Trophoblast cell (in vitro differentiated cells and primary cell): ENCODE measurements at regions not wholly inside any gene's neighbourhood (a gene's known extent, or its start where the extent isn't known, plus 50 kb on each side); places are given as distances from the start of the nearest gene placed in this dataset.
A peak's percentile ranks its signal among the peaks of the same experiment; 100 is the strongest.

Source experiments
- DNase-seq, 2 donors: peaks; one replicate each; pipeline ENCODE4 v3.0.0-alpha.2; 2016
- H2AFZ ChIP-seq: 2 replicates; pipeline ENCODE4 v1.6.1; 2013; ENCODE audit warnings: low read length, moderate library complexity, mild to moderate bottlenecking; ENCODE audit not compliant: insufficient read depth, poor library complexity
- H2AK5ac ChIP-seq: 2 replicates; pipeline ENCODE4 v1.6.1; 2013; ENCODE audit warnings: mild to moderate bottlenecking, low read length
- H2BK120ac ChIP-seq: 2 replicates; pipeline ENCODE4 v1.6.1; 2013; ENCODE audit warnings: low read length, mild to moderate bottlenecking, moderate library complexity; ENCODE audit not compliant: insufficient read depth, poor library complexity
- H2BK12ac ChIP-seq: 2 replicates; pipeline ENCODE4 v1.6.1; 2013; ENCODE audit warnings: mild to moderate bottlenecking, low read length, moderate library complexity
- H2BK5ac ChIP-seq: 2 replicates; pipeline ENCODE4 v1.6.1; 2013; ENCODE audit warnings: low read length, low read depth, moderate library complexity, mild to moderate bottlenecking; ENCODE audit not compliant: poor library complexity
- H3K14ac ChIP-seq: 2 replicates; pipeline ENCODE4 v1.6.1; 2013; ENCODE audit warnings: mild to moderate bottlenecking, low read length
- H3K18ac ChIP-seq: 2 replicates; pipeline ENCODE4 v1.6.1; 2013; ENCODE audit warnings: mild to moderate bottlenecking, low read length
- H3K23ac ChIP-seq: 2 replicates; pipeline ENCODE4 v1.6.1; 2013; ENCODE audit warnings: low read length
- H3K27ac ChIP-seq: 2 replicates; pipeline ENCODE4 v1.5.1; 2013; ENCODE audit warnings: low read depth, mild to moderate bottlenecking, inconsistent platforms, low read length, moderate library complexity
- H3K27me3 ChIP-seq: 2 replicates; pipeline ENCODE4 v1.6.1; 2013; ENCODE audit warnings: inconsistent platforms, mild to moderate bottlenecking, low read length, moderate library complexity; ENCODE audit not compliant: insufficient read depth
- H3K36me3 ChIP-seq, 2 experiments: 1 replicate in 1 of 2; 2 replicates in 1 of 2; pipeline ENCODE4 v1.6.1; 2013; ENCODE audit warnings: low read length in 2 of 2, mild to moderate bottlenecking in 2 of 2, moderate library complexity in 1 of 2; ENCODE audit not compliant: insufficient read depth in 2 of 2, control insufficient read depth in 1 of 2
- H3K4ac ChIP-seq: 2 replicates; pipeline ENCODE4 v1.6.1; 2013; ENCODE audit warnings: low read depth, mild to moderate bottlenecking, low read length, moderate library complexity
- H3K4me1 ChIP-seq, 2 experiments: 1 replicate in 1 of 2; 2 replicates in 1 of 2; pipeline ENCODE4 v1.6.1; 2013; ENCODE audit warnings: low read length in 2 of 2, mild to moderate bottlenecking in 2 of 2, moderate library complexity in 1 of 2; ENCODE audit not compliant: insufficient read depth in 2 of 2, control insufficient read depth in 1 of 2
- H3K4me2 ChIP-seq: 2 replicates; pipeline ENCODE4 v1.6.1; 2013; ENCODE audit warnings: inconsistent platforms, mild to moderate bottlenecking, low read length, moderate library complexity
- H3K4me3 ChIP-seq: 2 replicates; pipeline ENCODE4 v1.5.1; 2013; ENCODE audit warnings: mild to moderate bottlenecking, low read depth, low read length, inconsistent platforms
- H3K79me1 ChIP-seq: one replicate; pipeline ENCODE4 v1.6.1; 2013; ENCODE audit warnings: low read length
- H3K79me2 ChIP-seq: 2 replicates; pipeline ENCODE4 v1.6.1; 2013; ENCODE audit warnings: low read length, mild to moderate bottlenecking; ENCODE audit not compliant: control insufficient read depth, insufficient read depth, poor library complexity
- H3K9ac ChIP-seq: 2 replicates; pipeline ENCODE4 v1.6.1; 2013; ENCODE audit warnings: mild to moderate bottlenecking, low read length
- H3K9me3 ChIP-seq: 2 replicates; pipeline ENCODE4 v1.6.1; 2013; ENCODE audit warnings: low read depth, mild to moderate bottlenecking, control low read depth, inconsistent platforms, low read length; ENCODE audit not compliant: insufficient read depth
- H4K12ac ChIP-seq: 2 replicates; pipeline ENCODE4 v1.6.1; 2013; ENCODE audit warnings: low read depth, mild to moderate bottlenecking, low read length, moderate library complexity
- H4K8ac ChIP-seq: 2 replicates; pipeline ENCODE4 v1.6.1; 2013; ENCODE audit warnings: low read depth, mild to moderate bottlenecking, low read length, moderate library complexity
- H4K91ac ChIP-seq: one replicate; pipeline ENCODE4 v1.6.1; 2013; ENCODE audit warnings: low read depth, mild to moderate bottlenecking, low read length, moderate library complexity
- WGBS: extraction: QIAGEN DNeasy Blood & Tissue Kit; methylation state at CpG from one replicate; pipeline ENCODE4 v1.1.7; 2013; ENCODE audit warnings: missing lambda C conversion rate; ENCODE audit not compliant: insufficient read length, insufficient coverage; ENCODE audit errors: extremely low coverage; 5-methylcytosine and 5-hydroxymethylcytosine counted together

- no peak overlapping the region for H3K4me2 ChIP-seq
- no peak overlapping the region for H3K4me3 ChIP-seq
- no peaks in the 10 kb centered on the region for H3K27me3 ChIP-seq
- H3K9ac ChIP-seq = no peak overlapping the region
- no peak overlapping the region for H2AK5ac ChIP-seq
- no peak overlapping the region for H3K18ac ChIP-seq
- H3K79me2 ChIP-seq = no peaks in the 10 kb centered on the region
- H2BK120ac ChIP-seq = no peak overlapping the region
- no peak overlapping the region for H4K8ac ChIP-seq
- peak; percentile 12 to 41 for DNase-seq
- no peak overlapping the region for H3K27ac ChIP-seq
- H4K91ac ChIP-seq = no peak overlapping the region
- no CpG with 5 or more reads among the region's 4 CpGs for WGBS
- no peak overlapping the region for H3K4ac ChIP-seq
- peaks cover 0 to 2% of the 10 kb centered on the region in 2 experiments for H3K4me1 ChIP-seq
- H3K79me1 ChIP-seq = peaks cover 17% of the 10 kb centered on the region
- H3K36me3 ChIP-seq = no peaks in the 10 kb centered on the region
- no peak overlapping the region for H2AFZ ChIP-seq
- H3K23ac ChIP-seq = no peak overlapping the region
- H3K14ac ChIP-seq = no peak overlapping the region
- H3K9me3 ChIP-seq = no peaks in the 10 kb centered on the region
- H2BK5ac ChIP-seq = no peak overlapping the region
- no peak overlapping the region for H4K12ac ChIP-seq
- no peak overlapping the region for H2BK12ac ChIP-seq
Observed at GRCh38 chr12:89949457-89950195, 241.0 kb upstream of the ATP2B1 start.

- Histone ChIP-seq H3K23ac (no peak overlapping the region), H3K18ac (no peak overlapping the region), H2AFZ (no peak overlapping the region), H3K36me3 (no peaks in the 10 kb centered on the region), H3K4ac (no peak overlapping the region), H2BK5ac (no peak overlapping the region), H3K27ac (peak overlapping the region; percentile 78), H4K12ac (no peak overlapping the region), H3K9me3 (no peaks in the 10 kb centered on the region), H3K27me3 (no peaks in the 10 kb centered on the region), H2BK12ac (no peak overlapping the region), H3K79me2 (no peaks in the 10 kb centered on the region), H3K4me2 (no peak overlapping the region), H3K79me1 (peaks cover 17% of the 10 kb centered on the region), H3K4me1 (peaks cover 0 to 2% of the 10 kb centered on the region in 2 experiments), H3K4me3 (no peak overlapping the region), H3K9ac (no peak overlapping the region), H3K14ac (no peak overlapping the region), H4K8ac (no peak overlapping the region), H2AK5ac (no peak overlapping the region), H2BK120ac (no peak overlapping the region), H4K91ac (no peak overlapping the region)
- no CpG with 5 or more reads among the region's 1 CpG for WGBS
- no peak for DNase-seq
Observed at GRCh38 chr12:89948271-89949175, 239.9 kb upstream of the ATP2B1 start.

- peak; percentile 10 to 83 for DNase-seq
- Histone ChIP-seq H3K27ac (peak overlapping the region; percentile 78), H3K79me1 (peaks cover 16% of the 10 kb centered on the region), H4K12ac (no peak overlapping the region), H3K4me3 (no peak overlapping the region), H3K4me2 (no peak overlapping the region), H3K4me1 (peaks cover 0 to 4% of the 10 kb centered on the region in 2 experiments), H3K9me3 (no peaks in the 10 kb centered on the region), H4K91ac (no peak overlapping the region), H2BK5ac (peak overlapping the region; percentile 63), H3K36me3 (no peaks in the 10 kb centered on the region), H4K8ac (no peak overlapping the region), H3K79me2 (no peaks in the 10 kb centered on the region), H2BK120ac (peak overlapping the region; percentile 72), H2AK5ac (no peak overlapping the region), H3K23ac (no peak overlapping the region), H2AFZ (no peak overlapping the region), H3K14ac (peak overlapping the region; percentile 66), H3K18ac (no peak overlapping the region), H2BK12ac (no peak overlapping the region), H3K4ac (no peak overlapping the region), H3K9ac (no peak overlapping the region), H3K27me3 (no peaks in the 10 kb centered on the region)
- no CpG with 5 or more reads among the region's 5 CpGs for WGBS
Observed at GRCh38 chr12:89947437-89948270, 239.0 kb upstream of the ATP2B1 start.

- no peak overlapping the region for H3K23ac ChIP-seq
- no CpG with 5 or more reads among the region's 6 CpGs for WGBS
Observed at GRCh38 chr12:89946518-89947135, 238.0 kb upstream of the ATP2B1 start.

More at GRCh38 chr12:89946518-89947135, 238.0 kb upstream of the ATP2B1 start:
- Histone ChIP-seq H3K4ac (no peak overlapping the region), H4K12ac (no peak overlapping the region), H2AFZ (no peak overlapping the region), H3K14ac (no peak overlapping the region), H3K4me2 (no peak overlapping the region), H2AK5ac (no peak overlapping the region), H3K27me3 (no peaks in the 10 kb centered on the region), H3K9me3 (no peaks in the 10 kb centered on the region), H2BK120ac (peak overlapping the region; percentile 76), H3K79me2 (no peaks in the 10 kb centered on the region), H3K18ac (no peak overlapping the region), H2BK12ac (peak overlapping the region; percentile 88), H3K4me1 (peaks cover 0 to 4% of the 10 kb centered on the region in 2 experiments), H3K79me1 (peaks cover 13% of the 10 kb centered on the region), H4K8ac (no peak overlapping the region), H3K27ac (no peak overlapping the region), H2BK5ac (no peak overlapping the region), H3K9ac (no peak overlapping the region), H4K91ac (peak overlapping the region; percentile 83), H3K36me3 (no peaks in the 10 kb centered on the region), H3K4me3 (no peak overlapping the region)
- DNase-seq = peak in 1 of 2 donors; percentile 5
